ENCODE measurements at regions not wholly inside any gene's neighbourhood (a gene's known extent, or its start where the extent isn't known, plus 50 kb on each side); places are given as distances from the start of the nearest gene placed in this dataset.

DNA sequence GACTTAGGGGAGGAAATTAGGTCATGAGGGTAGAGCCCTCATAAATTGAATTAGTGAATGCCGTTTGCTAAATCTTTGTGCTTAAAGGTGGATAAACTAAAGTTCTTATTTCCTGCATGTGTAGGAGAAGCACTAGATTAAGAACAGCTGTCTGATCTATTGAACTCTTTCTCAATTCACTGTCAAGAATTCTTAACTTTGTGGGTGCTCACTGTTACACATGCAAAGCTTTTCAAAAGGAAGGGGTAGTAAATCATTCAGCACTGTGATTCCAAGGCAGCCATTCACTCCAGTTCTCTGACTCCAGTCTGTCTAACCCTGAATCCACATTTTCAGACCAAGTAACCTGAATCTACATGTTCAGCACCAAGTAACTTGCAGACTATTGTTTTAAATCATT lies 1520.1 kb downstream of the PCDH18 start:
- TF ChIP-seq, protein P1, sequence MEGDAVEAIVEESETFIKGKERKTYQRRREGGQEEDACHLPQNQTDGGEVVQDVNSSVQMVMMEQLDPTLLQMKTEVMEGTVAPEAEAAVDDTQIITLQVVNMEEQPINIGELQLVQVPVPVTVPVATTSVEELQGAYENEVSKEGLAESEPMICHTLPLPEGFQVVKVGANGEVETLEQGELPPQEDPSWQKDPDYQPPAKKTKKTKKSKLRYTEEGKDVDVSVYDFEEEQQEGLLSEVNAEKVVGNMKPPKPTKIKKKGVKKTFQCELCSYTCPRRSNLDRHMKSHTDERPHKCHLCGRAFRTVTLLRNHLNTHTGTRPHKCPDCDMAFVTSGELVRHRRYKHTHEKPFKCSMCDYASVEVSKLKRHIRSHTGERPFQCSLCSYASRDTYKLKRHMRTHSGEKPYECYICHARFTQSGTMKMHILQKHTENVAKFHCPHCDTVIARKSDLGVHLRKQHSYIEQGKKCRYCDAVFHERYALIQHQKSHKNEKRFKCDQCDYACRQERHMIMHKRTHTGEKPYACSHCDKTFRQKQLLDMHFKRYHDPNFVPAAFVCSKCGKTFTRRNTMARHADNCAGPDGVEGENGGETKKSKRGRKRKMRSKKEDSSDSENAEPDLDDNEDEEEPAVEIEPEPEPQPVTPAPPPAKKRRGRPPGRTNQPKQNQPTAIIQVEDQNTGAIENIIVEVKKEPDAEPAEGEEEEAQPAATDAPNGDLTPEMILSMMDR (IDR thresholded peaks at IDR 0.05), result no peak
- TF ChIP-seq POLR2A (IDR thresholded peaks at IDR 0.05), result no peak
